HG03039 (cell line): ENCODE measurements at regions not wholly inside any gene's neighbourhood (a gene's known extent, or its start where the extent isn't known, plus 50 kb on each side); places are given as distances from the start of the nearest gene placed in this dataset.

Source experiments
- ATAC-seq: cut with Tn5 transposase; IDR thresholded peaks from one replicate; pipeline ENCODE4 v1.9.1; 2021; ENCODE audit warnings: mild to moderate bottlenecking, moderate library complexity; ENCODE audit not compliant: unreplicated experiment

- no peak for ATAC-seq
These were observed 272.8 kb downstream of the FIGN start for GRCh38 chr2:163462993-163463392.

- no peak for ATAC-seq
These were observed 275.8 kb downstream of the FIGN start for GRCh38 chr2:163459986-163460385.

GRCh38 chr2:163456953-163457743, 278.7 kb downstream of the FIGN start:
- ATAC-seq = no peak

- no peak for ATAC-seq
These were observed 280.0 kb downstream of the FIGN start for GRCh38 chr2:163455815-163456214.

GRCh38 chr2:163453920-163454319, 281.9 kb downstream of the FIGN start:
- ATAC-seq = no peak

- ATAC-seq = no peak
These were observed 294.2 kb downstream of the FIGN start for GRCh38 chr2:163441603-163442002.

- ATAC-seq = no peak
These were observed 298.8 kb downstream of the FIGN start for GRCh38 chr2:163436963-163437362.

- no peak for ATAC-seq
These were observed 307.6 kb downstream of the FIGN start for GRCh38 chr2:163428187-163428586.

GRCh38 chr2:163420604-163421003, 315.2 kb downstream of the FIGN start:
- ATAC-seq = no peak

- no peak for ATAC-seq
These were observed 316.6 kb downstream of the FIGN start for GRCh38 chr2:163419000-163419830.

- peak; percentile 58 for ATAC-seq
These were observed 318.0 kb downstream of the FIGN start for GRCh38 chr2:163417596-163418337.

GRCh38 chr2:163414121-163414520, 321.7 kb downstream of the FIGN start:
- no peak for ATAC-seq

GRCh38 chr2:163407296-163407695, 328.5 kb downstream of the FIGN start:
- ATAC-seq = no peak

- ATAC-seq = no peak
These were observed 330.5 kb downstream of the FIGN start for GRCh38 chr2:163405298-163405697.

- ATAC-seq = no peak
These were observed 334.3 kb downstream of the FIGN start for GRCh38 chr2:163401481-163401880.

- no peak for ATAC-seq
These were observed 338.4 kb downstream of the FIGN start for GRCh38 chr2:163397451-163397850.

- no peak for ATAC-seq
These were observed 340.2 kb downstream of the FIGN start for GRCh38 chr2:163395602-163396001.

- no peak for ATAC-seq
These were observed 346.0 kb downstream of the FIGN start for GRCh38 chr2:163389838-163390237.

GRCh38 chr2:163375472-163375871, 360.3 kb downstream of the FIGN start:
- ATAC-seq = no peak

GRCh38 chr2:163375070-163375469, 360.7 kb downstream of the FIGN start:
- ATAC-seq = no peak

GRCh38 chr2:163374282-163374681, 361.5 kb downstream of the FIGN start:
- ATAC-seq = no peak
